T-helper 2 cell (primary cell): ENCODE measurements at regions not wholly inside any gene's neighbourhood (a gene's known extent, or its start where the extent isn't known, plus 50 kb on each side); places are given as distances from the start of the nearest gene placed in this dataset.

Source experiments
- DNase-seq, 5 experiments: peaks; one replicate each; pipeline versions ENCODE4 v3.0.0 to v3.0.0-alpha.2; 2012 to 2022

DNA sequence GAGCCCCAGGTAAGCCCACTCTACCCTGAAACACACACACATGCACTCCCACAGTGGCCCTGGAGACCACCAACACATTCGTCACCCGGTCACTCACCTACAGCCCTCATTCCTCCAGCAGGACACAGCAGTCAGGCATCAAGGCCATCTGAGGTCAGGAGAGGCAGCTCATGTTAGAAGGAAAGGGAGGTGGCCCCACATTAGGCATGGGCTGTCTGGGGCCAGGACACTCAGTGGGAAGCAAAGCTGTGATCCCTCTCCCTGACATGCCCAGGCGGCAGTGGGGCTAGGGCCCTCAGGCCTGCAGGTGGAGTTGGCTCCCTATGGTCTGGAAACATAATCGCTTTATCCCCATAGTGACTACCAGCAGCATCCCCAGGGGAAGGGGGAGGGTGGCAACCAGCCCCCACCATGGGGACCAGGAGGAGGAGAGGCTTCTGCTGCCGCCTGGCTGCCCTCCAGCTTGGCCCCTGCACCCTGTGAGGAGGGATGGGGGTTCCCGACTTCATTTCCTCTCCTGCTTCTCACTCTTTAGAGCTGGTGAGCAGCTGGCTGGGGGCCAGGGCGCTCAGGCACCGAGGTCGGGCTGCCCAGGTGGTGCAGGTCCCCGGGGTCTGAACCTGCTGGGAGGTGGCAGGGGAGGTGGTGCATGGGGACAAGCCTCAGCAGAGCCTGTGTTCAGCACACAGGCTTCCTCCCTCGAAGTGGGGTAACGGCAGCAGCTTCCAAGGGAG is 76.6 kb upstream of the CST7 start:
- no peak for DNase-seq

GRCh38 chr20:24873025-24873620 is 75.9 kb upstream of the CST7 start:
- no peak for DNase-seq

DNA sequence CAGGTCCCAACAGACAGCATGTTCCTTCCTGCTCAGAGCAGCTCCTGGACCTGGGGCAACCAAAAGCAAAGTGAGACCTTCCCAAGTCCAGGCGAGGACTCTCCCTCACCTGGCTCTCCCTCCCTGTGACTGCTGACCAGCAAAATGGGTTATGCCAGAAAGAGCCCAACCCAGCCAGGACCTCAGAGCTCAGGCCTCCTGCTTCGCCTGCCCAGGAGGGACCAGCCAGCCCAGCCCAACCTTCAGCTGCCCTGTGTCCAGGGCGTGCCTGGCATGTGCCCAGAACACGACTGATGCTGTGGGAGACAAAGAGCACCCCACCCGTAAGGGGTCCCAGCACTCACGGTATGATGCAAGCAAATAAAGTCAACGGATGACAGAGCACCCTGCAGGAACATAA is 74.0 kb upstream of the CST7 start:
- no peak for DNase-seq

GRCh38 chr20:24877652-24878051 is 71.4 kb upstream of the CST7 start:
- DNase-seq: no peak

- no peak for DNase-seq
Measured at GRCh38 chr20:24878657-24879056, 70.4 kb upstream of the CST7 start.

- no peak for DNase-seq
Measured at GRCh38 chr20:24879875-24880274, 69.2 kb upstream of the CST7 start.

- DNase-seq: no peak
Measured at GRCh38 chr20:24880356-24880755, 68.7 kb upstream of the CST7 start.

GRCh38 chr20:24890286-24890685 is 58.8 kb upstream of the CST7 start:
- DNase-seq: no peak

DNA sequence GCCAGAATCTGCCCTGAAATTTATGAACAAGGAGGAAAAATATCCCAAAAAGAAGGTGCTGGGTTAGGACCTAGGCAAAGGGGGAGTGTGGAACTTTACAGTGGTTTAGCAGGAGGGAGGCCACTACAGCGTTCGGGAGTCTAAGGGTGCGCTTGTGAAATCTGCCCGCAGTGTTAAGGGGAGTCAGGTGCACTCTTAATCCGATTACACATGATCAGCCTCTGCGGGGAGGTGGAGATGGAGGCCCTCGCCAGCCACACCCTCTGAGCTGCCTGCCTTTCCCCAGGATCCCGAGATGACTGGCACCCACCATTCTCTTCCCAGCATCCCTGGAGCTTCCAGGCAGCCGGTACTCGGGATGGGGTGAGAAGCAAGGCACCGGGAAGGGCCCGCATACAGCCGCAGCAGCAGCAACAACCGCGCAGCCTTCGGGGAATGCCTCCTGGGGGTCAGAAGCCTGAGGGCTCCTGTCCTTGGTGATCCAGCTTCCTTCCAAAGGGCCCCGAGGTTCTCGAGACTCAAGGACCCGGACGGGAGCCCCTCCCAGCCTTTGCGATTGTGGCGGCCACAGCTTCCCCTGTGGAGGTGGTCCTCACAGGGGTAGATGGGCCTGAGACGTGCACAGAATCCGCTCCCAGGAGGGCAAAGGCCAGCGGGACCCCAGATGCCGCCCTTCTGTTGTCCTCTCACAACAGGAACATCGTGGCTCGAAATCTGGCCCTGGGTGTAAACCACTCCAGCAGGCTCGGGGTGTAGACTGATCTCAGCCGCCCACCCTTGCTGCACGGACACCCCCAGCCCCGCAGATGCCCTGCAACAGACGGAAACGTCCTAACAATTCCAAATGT is 57.3 kb upstream of the CST7 start:
- no peak for DNase-seq

GRCh38 chr20:24892522-24892921 is 56.5 kb upstream of the CST7 start:
- DNase-seq: no peak

DNA sequence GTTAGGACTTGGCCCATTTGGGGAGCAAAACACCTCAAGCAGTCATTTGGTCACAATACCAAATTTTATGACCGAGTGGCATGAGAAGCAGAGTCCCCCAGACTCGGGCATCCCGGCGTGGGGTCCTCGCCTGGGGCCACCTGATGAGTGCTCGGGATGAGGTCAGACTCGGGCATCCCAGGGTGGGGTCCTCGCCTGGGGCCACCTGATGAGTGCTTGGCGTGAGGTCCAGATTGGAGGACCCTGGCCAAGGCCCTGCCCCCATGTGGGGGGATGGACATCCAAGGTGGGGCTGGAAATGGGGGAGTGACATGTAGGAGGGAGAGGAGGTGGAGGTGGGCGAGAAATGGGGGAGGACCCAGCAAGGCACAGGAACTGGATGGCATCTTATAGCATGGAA is 56.1 kb upstream of the CST7 start:
- DNase-seq: no peak

- no peak for DNase-seq
Measured at GRCh38 chr20:24894488-24894887, 54.6 kb upstream of the CST7 start.

- no peak for DNase-seq
Measured at GRCh38 chr20:24894967-24895366, 54.1 kb upstream of the CST7 start.

DNA sequence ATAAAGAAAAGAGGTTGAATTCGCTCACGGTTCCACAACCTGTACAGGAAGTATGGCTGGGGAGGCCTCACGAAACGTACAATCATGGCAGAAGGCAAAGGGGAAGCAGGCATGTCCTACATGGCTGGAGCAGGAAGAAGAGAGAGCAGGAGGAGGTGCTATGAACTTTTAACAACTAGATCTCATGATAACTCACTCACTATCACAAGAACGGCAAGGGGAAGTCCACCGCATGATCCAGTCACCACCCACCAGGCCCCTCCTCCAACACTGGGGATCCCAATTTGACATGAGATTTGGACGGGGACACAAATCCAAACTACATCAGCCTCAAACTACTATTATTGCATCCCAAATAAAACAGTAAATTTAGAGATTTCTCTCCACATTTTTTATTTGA is 53.6 kb upstream of the CST7 start:
- DNase-seq: no peak

- DNase-seq: no peak
Measured at GRCh38 chr20:24895898-24896658, 53.0 kb upstream of the CST7 start.

GRCh38 chr20:24896984-24897383 is 52.1 kb upstream of the CST7 start:
- DNase-seq: no peak

DNA sequence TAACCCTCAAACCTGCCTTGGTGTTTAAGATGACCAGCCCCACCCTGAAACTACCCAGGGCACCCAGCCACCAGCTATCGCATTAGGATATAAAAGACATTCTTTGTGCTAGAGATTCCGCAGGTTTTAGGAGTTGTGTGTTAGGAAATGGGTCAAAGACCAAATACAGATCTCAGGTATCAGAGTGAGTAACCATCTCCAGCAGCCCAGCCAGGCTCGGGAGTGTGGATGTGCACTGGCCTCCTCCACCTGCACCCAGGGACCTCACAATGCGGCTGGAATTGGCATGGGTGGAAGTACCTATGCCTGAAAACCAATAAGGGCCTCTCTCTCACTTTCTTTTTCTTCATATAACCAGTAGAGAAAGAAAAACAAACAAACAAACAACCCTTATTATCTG is 51.1 kb upstream of the CST7 start:
- DNase-seq: no peak

DNA sequence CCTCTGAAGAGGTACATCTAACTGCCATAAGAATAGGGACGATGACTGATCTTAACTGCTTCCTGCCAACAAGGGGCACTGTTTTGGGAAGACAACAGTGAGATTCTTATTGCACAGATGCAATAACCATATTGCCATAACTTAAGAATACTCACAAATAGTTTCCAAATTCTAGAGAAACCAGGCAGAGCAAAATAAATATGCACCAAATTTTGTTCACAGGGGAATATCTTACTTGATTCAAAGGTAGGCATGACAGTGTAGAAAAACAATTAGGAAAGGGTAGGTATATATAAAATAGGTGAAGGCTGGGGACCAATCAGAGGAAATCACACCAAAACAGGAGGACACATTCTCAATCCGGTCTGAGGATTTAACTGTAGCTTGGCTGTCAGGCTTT is 49.9 kb upstream of the CST7 start:
- DNase-seq: no peak
